ENCODE measurements at regions not wholly inside any gene's neighbourhood (a gene's known extent, or its start where the extent isn't known, plus 50 kb on each side); places are given as distances from the start of the nearest gene placed in this dataset.

DNA sequence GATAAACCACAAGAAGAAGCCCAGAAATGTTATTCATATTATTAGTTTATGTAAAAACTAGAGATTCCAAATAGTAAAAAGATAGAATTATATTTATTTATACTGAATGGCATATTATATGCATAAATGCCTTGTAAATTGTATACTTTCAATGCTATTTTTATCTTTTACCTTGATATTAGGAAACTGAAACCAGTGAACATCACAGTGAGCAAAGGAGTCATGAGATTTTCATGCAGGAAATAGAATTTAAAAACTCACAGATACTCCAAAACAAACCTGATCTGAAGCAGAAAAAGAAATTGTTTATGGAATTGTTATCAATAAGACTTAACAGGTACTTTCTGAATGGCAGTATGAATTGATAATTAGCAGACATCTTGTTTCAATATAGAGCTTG lies 207.3 kb upstream of the CENPE start:
- TF ChIP-seq, protein P1, sequence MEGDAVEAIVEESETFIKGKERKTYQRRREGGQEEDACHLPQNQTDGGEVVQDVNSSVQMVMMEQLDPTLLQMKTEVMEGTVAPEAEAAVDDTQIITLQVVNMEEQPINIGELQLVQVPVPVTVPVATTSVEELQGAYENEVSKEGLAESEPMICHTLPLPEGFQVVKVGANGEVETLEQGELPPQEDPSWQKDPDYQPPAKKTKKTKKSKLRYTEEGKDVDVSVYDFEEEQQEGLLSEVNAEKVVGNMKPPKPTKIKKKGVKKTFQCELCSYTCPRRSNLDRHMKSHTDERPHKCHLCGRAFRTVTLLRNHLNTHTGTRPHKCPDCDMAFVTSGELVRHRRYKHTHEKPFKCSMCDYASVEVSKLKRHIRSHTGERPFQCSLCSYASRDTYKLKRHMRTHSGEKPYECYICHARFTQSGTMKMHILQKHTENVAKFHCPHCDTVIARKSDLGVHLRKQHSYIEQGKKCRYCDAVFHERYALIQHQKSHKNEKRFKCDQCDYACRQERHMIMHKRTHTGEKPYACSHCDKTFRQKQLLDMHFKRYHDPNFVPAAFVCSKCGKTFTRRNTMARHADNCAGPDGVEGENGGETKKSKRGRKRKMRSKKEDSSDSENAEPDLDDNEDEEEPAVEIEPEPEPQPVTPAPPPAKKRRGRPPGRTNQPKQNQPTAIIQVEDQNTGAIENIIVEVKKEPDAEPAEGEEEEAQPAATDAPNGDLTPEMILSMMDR (IDR thresholded peaks at IDR 0.05), result no peak
- TF ChIP-seq RAD21 (conservative IDR thresholded peaks at IDR 0.05 in 1 of 2, IDR thresholded peaks at IDR 0.05 in 1 of 2) (no peak), ZC3H11A (IDR thresholded peaks at IDR 0.05) (no peak), MYC (IDR thresholded peaks at IDR 0.05; ENCODE audit: borderline replicate concordance, low read length) (no peak), EP300 (IDR thresholded peaks at IDR 0.05) (no peak), KDM1A (IDR thresholded peaks at IDR 0.05; ENCODE audit: low read depth) (no peak), JUN (IDR thresholded peaks at IDR 0.05) (no peak)
- TF ChIP-seq, protein P2, sequence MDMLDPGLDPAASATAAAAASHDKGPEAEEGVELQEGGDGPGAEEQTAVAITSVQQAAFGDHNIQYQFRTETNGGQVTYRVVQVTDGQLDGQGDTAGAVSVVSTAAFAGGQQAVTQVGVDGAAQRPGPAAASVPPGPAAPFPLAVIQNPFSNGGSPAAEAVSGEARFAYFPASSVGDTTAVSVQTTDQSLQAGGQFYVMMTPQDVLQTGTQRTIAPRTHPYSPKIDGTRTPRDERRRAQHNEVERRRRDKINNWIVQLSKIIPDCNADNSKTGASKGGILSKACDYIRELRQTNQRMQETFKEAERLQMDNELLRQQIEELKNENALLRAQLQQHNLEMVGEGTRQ (IDR thresholded peaks at IDR 0.05), result no peak
